ENCODE measurements at regions not wholly inside any gene's neighbourhood (a gene's known extent, or its start where the extent isn't known, plus 50 kb on each side); places are given as distances from the start of the nearest gene placed in this dataset.

DNA sequence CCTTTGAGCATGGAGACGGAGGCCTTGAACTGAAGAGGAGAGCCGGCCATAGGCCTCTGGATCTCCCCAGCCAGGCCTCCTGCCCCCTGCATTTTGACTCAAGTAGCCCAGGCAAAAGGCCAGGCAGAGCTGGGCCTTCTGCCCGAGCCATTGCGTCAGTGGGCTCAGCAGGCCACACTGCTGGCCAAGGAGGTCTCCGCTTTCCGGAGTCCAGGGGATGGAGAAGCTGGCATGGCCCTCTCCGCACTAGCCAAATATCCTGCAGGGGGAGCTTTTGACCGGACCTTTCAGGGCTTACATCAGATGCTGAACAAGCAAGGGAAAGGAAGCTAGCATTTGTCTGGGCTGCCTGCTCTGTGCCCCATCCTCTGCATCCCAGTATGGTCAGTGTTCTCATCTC lies 386.8 kb downstream of the TRIM36 start:
- Histone ChIP-seq H3K27ac (ENCODE audit: control insufficient read depth, insufficient read depth) (no peak overlapping the region), H3K4me3 (no peak overlapping the region), H3K36me3 (ENCODE audit: control insufficient read depth in 2 of 2, insufficient read depth in 2 of 2, low read length in 1 of 2) (no peaks in the 10 kb centered on the region), H2AFZ (ENCODE audit: control insufficient read depth, low read depth, low read length) (no peak overlapping the region), H3K9me3 (replicated peaks; ENCODE audit: control insufficient read depth, insufficient read depth, low read length) (no peaks in the 10 kb centered on the region), H3K27me3 (replicated peaks in 1 of 2; ENCODE audit: control insufficient read depth in 2 of 2, insufficient read depth in 2 of 2, low read length in 1 of 2) (no peaks in the 10 kb centered on the region; a peak in 1 of 4 replicates), H3K79me2 (ENCODE audit: control insufficient read depth, insufficient read depth, low read length) (no peaks in the 10 kb centered on the region), H3K4me2 (ENCODE audit: control insufficient read depth, insufficient read depth) (no peak overlapping the region), H3K4me1 (ENCODE audit: control insufficient read depth, insufficient read depth, low read length) (no peaks in the 10 kb centered on the region), H4K20me1 (ENCODE audit: control insufficient read depth, insufficient read depth) (no peaks in the 10 kb centered on the region), H3K9ac (ENCODE audit: control insufficient read depth, insufficient read depth, low read length) (no peak overlapping the region)
- intact Hi-C loops (cut with micrococcal nuclease; ENCODE audit: unreplicated experiment) = no loop called here
- ChIA-PET POLR2A (no interaction called here), RAD21 (ENCODE audit: unreplicated experiment) (interaction anchor here (0.5 kb wide), 1 partner anchor 463 kb away, joined by 3 read pairs; no protein-coding TSS in a partner anchor), SMC1A (ENCODE audit: uncharacterized antibody, unreplicated experiment) (no interaction called here), CTCF (no interaction called here)
- in situ Hi-C loops (cut with MboI) = loop anchor here (25.0 kb wide), 1 partner anchor 421 kb away; the partner anchor contains the start of gene KCNN2
- BruUV-seq (replicated peaks) = no TSS peak
- FAIRE-seq (no peak), ATAC-seq (no peak), DNase-seq (ENCODE audit: low read depth, low spot score) (no peak)
- TF ChIP-seq USF1 (IDR thresholded peaks at IDR 0.05; ENCODE audit: borderline replicate concordance, extremely low read length, insufficient read depth, low read depth, low read length) = no peak
- TF ChIP-seq CTCF (IDR thresholded peaks at IDR 0.05 in 2 of 3, conservative IDR thresholded peaks at IDR 0.05 in 1 of 3; ENCODE audit: control insufficient read depth in 2 of 3, extremely low read depth in 1 of 3, insufficient read depth in 1 of 3, low read depth in 3 of 3, low read length in 3 of 3) = 0 out of 6 replicates have a peak, but pooled peaks of 1 of the 3 experiments have one; percentile 6
- WGBS (ENCODE audit: insufficient coverage, insufficient replicate concordance, low lambda C conversion rate, missing lambda C conversion rate) = 56% methylated on average over 8 of the region's 8 CpGs

DNA sequence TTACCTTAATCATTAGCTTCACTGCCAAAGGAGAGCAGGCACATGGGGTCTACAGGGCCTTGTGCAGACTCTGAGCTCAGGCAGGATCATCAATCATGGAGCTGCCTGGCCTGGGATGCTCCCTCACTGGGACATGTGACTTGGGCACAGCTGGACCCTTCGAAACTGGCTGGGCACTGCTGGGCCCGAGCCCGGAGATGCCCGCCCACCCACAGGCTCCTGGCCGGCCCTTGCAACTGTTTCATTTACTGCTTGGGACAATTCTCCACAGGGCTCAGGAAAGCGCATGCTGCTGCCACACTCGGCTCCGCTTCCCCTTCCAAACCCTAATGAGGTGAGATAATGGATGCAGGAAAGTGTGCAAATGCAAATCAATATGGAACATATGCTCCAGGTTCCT lies 387.5 kb downstream of the TRIM36 start:
- H2AFZ ChIP-seq (ENCODE audit: control insufficient read depth, low read depth, low read length) = no peak overlapping the region
- CTCF ChIA-PET = no interaction called here
- H3K9ac ChIP-seq (ENCODE audit: control insufficient read depth, insufficient read depth, low read length) = no peak overlapping the region
- RAD21 ChIA-PET (ENCODE audit: unreplicated experiment) = no interaction called here
- H3K9me3 ChIP-seq (replicated peaks; ENCODE audit: control insufficient read depth, insufficient read depth, low read length) = no peaks in the 10 kb centered on the region
- in situ Hi-C loops (cut with MboI) = loop anchor here (25.0 kb wide), 1 partner anchor 420 kb away; the partner anchor contains the start of gene KCNN2
- no peaks in the 10 kb centered on the region for H3K79me2 ChIP-seq (ENCODE audit: control insufficient read depth, insufficient read depth, low read length)
- no peak for FAIRE-seq
- no peaks in the 10 kb centered on the region for H3K36me3 ChIP-seq (ENCODE audit: control insufficient read depth in 2 of 2, insufficient read depth in 2 of 2, low read length in 1 of 2)
- no peaks in the 10 kb centered on the region for H4K20me1 ChIP-seq (ENCODE audit: control insufficient read depth, insufficient read depth)
- H3K4me1 ChIP-seq (ENCODE audit: control insufficient read depth, insufficient read depth, low read length) = no peaks in the 10 kb centered on the region
- H3K27ac ChIP-seq (ENCODE audit: control insufficient read depth, insufficient read depth) = no peak overlapping the region
- no peak for ATAC-seq
- SMC1A ChIA-PET (ENCODE audit: uncharacterized antibody, unreplicated experiment) = no interaction called here
- H3K27me3 ChIP-seq (replicated peaks in 1 of 2; ENCODE audit: control insufficient read depth in 2 of 2, insufficient read depth in 2 of 2, low read length in 1 of 2) = no peaks in the 10 kb centered on the region; a peak in 1 of 4 replicates
- H3K4me3 ChIP-seq = no peak overlapping the region
- DNase-seq (ENCODE audit: low read depth, low spot score) = no peak
- intact Hi-C loops (cut with micrococcal nuclease; ENCODE audit: unreplicated experiment) = no loop called here
- no peak overlapping the region for H3K4me2 ChIP-seq (ENCODE audit: control insufficient read depth, insufficient read depth)
- BruUV-seq (replicated peaks) = no TSS peak
- 44% methylated on average over 8 of the region's 8 CpGs for WGBS (ENCODE audit: insufficient coverage, insufficient replicate concordance, low lambda C conversion rate, missing lambda C conversion rate)
- POLR2A ChIA-PET = no interaction called here
- TF ChIP-seq SMAD1 (IDR thresholded peaks at IDR 0.05; ENCODE audit: low read depth, partially characterized antibody) = no peak
- TF ChIP-seq MEF2A (IDR thresholded peaks at IDR 0.05; ENCODE audit: insufficient read depth, low read depth, low read length) = no peak
- TF ChIP-seq ETV6 (conservative IDR thresholded peaks at IDR 0.05 in 1 of 2, IDR thresholded peaks at IDR 0.05 in 1 of 2; ENCODE audit: borderline replicate concordance in 1 of 2, low read depth in 1 of 2) = no peak
- TF ChIP-seq ZNF687 (IDR thresholded peaks at IDR 0.05) = no peak
- TF ChIP-seq NFYA (IDR thresholded peaks at IDR 0.05; ENCODE audit: borderline replicate concordance, low read depth, low read length) = no peak
- TF ChIP-seq POU2F2 (IDR thresholded peaks at IDR 0.05; ENCODE audit: borderline replicate concordance, low read depth, low read length) = no peak
- TF ChIP-seq RELA (IDR thresholded peaks at IDR 0.05; ENCODE audit: borderline replicate concordance, partially characterized antibody) = no peak
- no peak for TF ChIP-seq TAF1 (IDR thresholded peaks at IDR 0.05; ENCODE audit: borderline replicate concordance, low read depth, low read length)
